ENCODE measurements at regions not wholly inside any gene's neighbourhood (a gene's known extent, or its start where the extent isn't known, plus 50 kb on each side); places are given as distances from the start of the nearest gene placed in this dataset.

DNA sequence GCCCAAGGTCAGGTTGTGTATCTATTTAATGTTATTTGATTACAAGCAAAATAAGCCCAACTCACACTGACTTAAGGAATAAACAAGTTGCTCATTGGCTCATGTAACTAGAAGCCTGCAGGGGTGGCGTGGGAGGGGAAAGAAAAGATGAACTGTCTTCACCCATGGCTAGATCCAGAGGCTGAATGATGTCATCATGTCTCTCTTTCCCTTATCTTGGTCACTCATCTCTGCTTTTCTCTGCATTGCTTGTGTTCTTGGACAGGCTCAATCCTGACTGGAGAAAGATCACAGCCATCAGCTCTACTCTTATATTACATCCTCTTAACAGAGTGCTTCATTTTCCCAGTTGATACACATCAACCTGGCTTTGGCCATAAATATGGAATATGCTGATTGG lies 290.0 kb upstream of the DIAPH2 start:
- Mint-ChIP-seq H3K27me3 (ENCODE audit: low read depth) (no peaks in the 10 kb centered on the region), H3K36me3 (ENCODE audit: low read depth) (no peaks in the 10 kb centered on the region), H3K27ac (no peak overlapping the region), H3K9me3 (ENCODE audit: insufficient read depth) (no peaks in the 10 kb centered on the region), H3K4me1 (ENCODE audit: low read depth) (no peaks in the 10 kb centered on the region), H3K4me3 (no peak overlapping the region)
- ATAC-seq = no peak
- CTCF ChIA-PET = no interaction called here
- DNase-seq = no peak
- POLR2A ChIA-PET = no interaction called here

DNA sequence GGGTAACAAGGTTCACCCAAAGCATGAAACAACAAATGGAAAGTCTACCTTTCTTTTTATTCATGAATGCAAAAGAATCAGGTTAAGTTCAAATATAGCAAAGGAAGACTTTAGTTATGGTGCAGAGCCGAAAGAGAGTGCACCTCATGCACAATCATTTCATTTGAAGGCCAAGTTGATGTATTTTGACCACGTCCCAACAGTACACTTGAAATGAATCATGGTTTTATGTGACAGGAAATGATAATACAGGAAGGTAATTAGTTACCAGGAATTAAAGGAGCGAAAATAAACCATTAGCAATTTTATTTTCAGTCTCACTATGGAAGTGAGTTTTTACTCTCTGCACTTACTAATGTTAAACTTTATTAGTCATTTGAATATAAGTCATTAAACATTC lies 281.2 kb upstream of the DIAPH2 start:
- Mint-ChIP-seq H3K27me3 (ENCODE audit: low read depth) (no peaks in the 10 kb centered on the region), H3K27ac (no peak overlapping the region), H3K4me1 (ENCODE audit: low read depth) (no peaks in the 10 kb centered on the region), H3K9me3 (ENCODE audit: insufficient read depth) (no peaks in the 10 kb centered on the region), H3K36me3 (ENCODE audit: low read depth) (no peaks in the 10 kb centered on the region), H3K4me3 (no peak overlapping the region)
- ATAC-seq (no peak), DNase-seq (no peak)
- CTCF ChIA-PET = no interaction called here
- POLR2A ChIA-PET = no interaction called here

DNA sequence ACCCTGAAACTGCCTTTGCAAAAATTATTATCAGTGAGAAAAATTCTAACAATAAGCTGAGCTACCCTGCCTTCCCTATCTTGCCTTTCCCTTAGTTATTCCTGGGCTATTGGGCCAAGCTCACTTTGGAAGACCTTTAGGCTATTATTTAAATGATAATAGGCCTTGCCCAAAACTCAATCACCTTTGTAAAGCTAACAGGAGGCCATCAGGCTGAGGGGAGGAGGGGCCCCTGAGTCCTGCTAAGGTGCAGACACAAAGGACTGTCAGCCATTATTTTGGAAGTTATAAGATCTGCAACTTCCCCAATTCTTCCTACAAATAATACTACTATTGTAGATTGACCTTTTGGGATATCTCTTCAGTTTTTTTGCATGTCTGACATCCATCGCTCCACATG lies 278.8 kb upstream of the DIAPH2 start:
- ATAC-seq (no peak), DNase-seq (no peak)
- no peaks in the 10 kb centered on the region for H3K4me1 Mint-ChIP-seq (ENCODE audit: low read depth)
- no peak overlapping the region for H3K27ac Mint-ChIP-seq
- no peaks in the 10 kb centered on the region for H3K9me3 Mint-ChIP-seq (ENCODE audit: insufficient read depth)
- H3K4me3 Mint-ChIP-seq = no peak overlapping the region
- no peaks in the 10 kb centered on the region for H3K27me3 Mint-ChIP-seq (ENCODE audit: low read depth)
- CTCF ChIA-PET = no interaction called here
- H3K36me3 Mint-ChIP-seq (ENCODE audit: low read depth) = no peaks in the 10 kb centered on the region
- POLR2A ChIA-PET = no interaction called here

DNA sequence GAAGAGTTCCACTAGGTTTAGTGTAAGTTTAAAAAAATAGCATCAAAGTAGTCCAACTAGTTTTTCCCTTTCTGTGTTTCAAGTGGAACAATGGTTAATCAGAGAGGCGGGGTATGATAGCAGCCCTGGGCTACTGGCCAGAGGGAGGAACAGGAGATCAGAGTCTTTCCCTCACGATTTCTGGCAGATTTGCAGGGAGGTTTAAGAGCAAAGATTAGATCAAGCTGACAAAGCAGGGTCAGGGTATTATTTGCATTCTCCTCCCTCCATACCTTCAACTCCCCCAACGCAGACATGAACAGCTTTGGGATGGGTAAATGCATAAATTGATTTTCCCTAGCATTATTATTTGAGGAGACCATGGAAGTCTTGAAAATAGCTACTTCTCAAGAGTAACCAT lies 277.6 kb upstream of the DIAPH2 start:
- Mint-ChIP-seq H3K4me1 (ENCODE audit: low read depth) (no peaks in the 10 kb centered on the region), H3K4me3 (no peak overlapping the region), H3K27ac (no peak overlapping the region), H3K27me3 (ENCODE audit: low read depth) (no peaks in the 10 kb centered on the region), H3K36me3 (ENCODE audit: low read depth) (no peaks in the 10 kb centered on the region), H3K9me3 (ENCODE audit: insufficient read depth) (no peaks in the 10 kb centered on the region)
- DNase-seq (no peak), ATAC-seq (no peak)
- ChIA-PET POLR2A (interaction anchor here (0.7 kb wide), 1 partner anchor 28 kb away, joined by 3 read pairs; no protein-coding TSS in a partner anchor), CTCF (no interaction called here)

DNA sequence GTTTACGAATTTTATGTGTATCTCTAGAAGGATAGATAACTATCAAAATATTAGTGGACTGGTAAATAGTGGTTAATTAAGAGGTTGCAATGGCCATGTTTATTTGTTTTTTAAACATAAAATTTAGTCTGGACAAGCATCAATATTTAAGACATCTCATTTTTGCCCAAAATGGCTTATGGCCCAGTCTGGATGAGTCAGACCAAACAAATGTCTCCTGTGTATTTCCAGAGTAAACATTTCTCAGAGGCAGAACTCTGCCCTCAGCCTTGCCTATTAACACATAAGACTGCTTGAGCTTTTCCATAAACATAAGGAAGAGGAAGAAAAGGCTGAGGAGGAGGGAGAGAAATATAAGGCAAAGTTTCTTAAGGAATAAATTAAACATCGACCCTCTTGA lies 277.1 kb upstream of the DIAPH2 start:
- no peak for ATAC-seq
- DNase-seq = no peak
- Mint-ChIP-seq H3K36me3 (ENCODE audit: low read depth) (no peaks in the 10 kb centered on the region), H3K4me3 (no peak overlapping the region), H3K9me3 (ENCODE audit: insufficient read depth) (no peaks in the 10 kb centered on the region), H3K27me3 (ENCODE audit: low read depth) (no peaks in the 10 kb centered on the region), H3K27ac (no peak overlapping the region), H3K4me1 (ENCODE audit: low read depth) (no peaks in the 10 kb centered on the region)
- CTCF ChIA-PET = no interaction called here
- POLR2A ChIA-PET = no interaction called here

DNA sequence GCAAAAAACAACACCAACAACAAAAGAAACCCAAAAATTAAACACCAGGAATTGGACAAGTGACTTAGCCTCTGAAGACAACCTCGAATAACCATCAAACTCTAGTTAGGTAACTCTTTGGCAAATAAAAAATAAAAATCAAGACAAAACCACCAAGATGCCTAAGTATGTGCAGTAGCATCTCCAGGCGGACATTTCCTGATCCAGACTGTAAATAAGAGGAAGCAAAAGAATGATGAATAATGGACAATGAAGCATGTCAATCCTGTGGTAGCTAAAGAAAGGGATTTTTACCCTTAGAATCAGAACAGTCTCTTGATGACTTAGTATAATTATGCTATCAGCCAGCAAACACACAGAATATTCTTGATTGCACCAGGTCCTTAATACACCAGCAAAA lies 276.7 kb upstream of the DIAPH2 start:
- DNase-seq (no peak), ATAC-seq (no peak)
- H3K4me1 Mint-ChIP-seq (ENCODE audit: low read depth) = no peaks in the 10 kb centered on the region
- H3K27ac Mint-ChIP-seq = no peak overlapping the region
- CTCF ChIA-PET = no interaction called here
- H3K4me3 Mint-ChIP-seq = no peak overlapping the region
- H3K9me3 Mint-ChIP-seq (ENCODE audit: insufficient read depth) = no peaks in the 10 kb centered on the region
- H3K27me3 Mint-ChIP-seq (ENCODE audit: low read depth) = no peaks in the 10 kb centered on the region
- POLR2A ChIA-PET = no interaction called here
- no peaks in the 10 kb centered on the region for H3K36me3 Mint-ChIP-seq (ENCODE audit: low read depth)

DNA sequence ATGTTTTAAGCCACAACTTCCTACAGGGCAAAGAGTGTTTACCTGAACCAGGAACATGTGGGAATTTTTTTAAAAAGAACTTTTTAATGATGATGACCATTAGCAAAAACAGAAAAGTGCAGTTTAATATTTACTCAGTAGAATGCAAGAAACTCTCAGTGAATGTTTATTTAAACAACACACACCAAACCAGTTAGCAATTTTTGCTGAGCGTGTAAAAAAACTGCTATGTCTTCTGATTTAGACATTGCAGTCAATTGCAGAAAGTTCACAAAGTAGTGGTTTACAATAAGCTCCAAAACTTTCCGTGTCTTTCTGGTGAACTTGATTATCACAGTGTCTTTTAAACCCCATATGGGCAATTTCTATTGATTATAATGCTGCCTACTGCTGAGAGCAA lies 273.7 kb upstream of the DIAPH2 start:
- Mint-ChIP-seq H3K27me3 (ENCODE audit: low read depth) (no peaks in the 10 kb centered on the region), H3K4me3 (no peak overlapping the region), H3K27ac (no peak overlapping the region), H3K4me1 (ENCODE audit: low read depth) (no peaks in the 10 kb centered on the region), H3K36me3 (ENCODE audit: low read depth) (no peaks in the 10 kb centered on the region), H3K9me3 (ENCODE audit: insufficient read depth) (no peaks in the 10 kb centered on the region)
- ATAC-seq (no peak), DNase-seq (no peak)
- CTCF ChIA-PET = no interaction called here
- POLR2A ChIA-PET = no interaction called here

DNA sequence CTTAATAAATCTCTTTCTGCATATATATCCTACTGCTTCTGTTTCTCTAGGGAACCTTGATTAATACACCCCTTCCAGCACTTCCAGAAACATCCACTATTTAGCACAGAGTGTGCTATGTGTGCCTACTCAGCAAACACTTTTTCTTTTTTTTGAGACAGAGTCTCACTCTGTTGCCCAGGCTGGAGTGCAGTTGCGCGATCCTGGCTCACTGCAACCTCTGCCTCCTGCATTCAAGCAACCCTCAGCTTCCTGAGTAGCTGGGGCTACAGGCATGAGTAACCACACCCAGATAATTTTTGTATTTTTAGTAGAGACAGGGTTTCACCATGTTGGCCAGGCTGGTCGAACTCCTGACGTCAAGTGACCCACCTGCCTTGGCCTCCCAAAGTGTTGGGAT lies 266.9 kb upstream of the DIAPH2 start:
- no peaks in the 10 kb centered on the region for H3K27me3 Mint-ChIP-seq (ENCODE audit: low read depth)
- ATAC-seq (no peak), DNase-seq (no peak)
- H3K4me3 Mint-ChIP-seq = no peak overlapping the region
- no peaks in the 10 kb centered on the region for H3K36me3 Mint-ChIP-seq (ENCODE audit: low read depth)
- H3K27ac Mint-ChIP-seq = no peak overlapping the region
- POLR2A ChIA-PET = no interaction called here
- no peaks in the 10 kb centered on the region for H3K4me1 Mint-ChIP-seq (ENCODE audit: low read depth)
- H3K9me3 Mint-ChIP-seq (ENCODE audit: insufficient read depth) = no peaks in the 10 kb centered on the region
- CTCF ChIA-PET = no interaction called here

DNA sequence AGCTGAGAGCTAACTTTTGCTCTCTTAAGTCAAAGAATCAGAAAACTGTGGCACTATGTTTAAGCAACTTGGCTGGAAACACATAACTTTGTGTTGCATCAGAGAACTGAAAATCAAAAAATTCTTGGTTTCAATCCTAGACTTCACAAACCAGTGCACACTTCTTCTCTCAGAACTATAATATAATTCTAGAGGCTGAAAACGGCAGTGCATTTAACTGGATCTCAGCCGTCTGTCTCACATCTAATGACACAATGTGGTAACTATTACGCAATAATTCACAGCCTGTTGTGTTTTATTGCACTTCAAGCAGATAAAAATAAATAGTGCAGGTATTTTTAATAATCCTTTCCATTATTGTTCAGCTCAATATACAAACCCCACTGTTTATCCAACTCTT lies 260.6 kb upstream of the DIAPH2 start:
- ChIA-PET CTCF (no interaction called here), POLR2A (no interaction called here)
- DNase-seq (no peak), ATAC-seq (no peak)
- H3K27ac Mint-ChIP-seq = no peak overlapping the region
- H3K4me3 Mint-ChIP-seq = no peak overlapping the region
- H3K27me3 Mint-ChIP-seq (ENCODE audit: low read depth) = no peaks in the 10 kb centered on the region
- H3K4me1 Mint-ChIP-seq (ENCODE audit: low read depth) = no peaks in the 10 kb centered on the region
- no peaks in the 10 kb centered on the region for H3K9me3 Mint-ChIP-seq (ENCODE audit: insufficient read depth)
- no peaks in the 10 kb centered on the region for H3K36me3 Mint-ChIP-seq (ENCODE audit: low read depth)

DNA sequence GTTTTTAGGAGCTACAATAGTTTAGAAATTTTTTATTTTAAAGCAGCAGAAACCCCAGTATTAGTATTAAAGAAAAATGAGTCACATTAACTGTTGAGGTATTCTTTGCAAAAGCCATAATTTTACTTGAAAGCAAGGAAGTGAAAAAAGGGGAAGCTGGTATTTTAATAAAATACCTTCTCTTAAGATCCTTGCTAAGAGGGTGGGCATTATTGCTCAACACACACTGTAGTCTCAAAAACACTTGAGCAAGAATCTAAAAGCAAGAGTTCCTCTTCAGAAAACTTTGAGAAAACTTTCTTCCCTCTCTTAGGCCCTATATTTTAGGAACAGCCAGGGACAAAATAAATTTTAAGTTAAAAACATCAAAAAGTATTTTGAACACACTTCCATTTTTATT lies 259.4 kb upstream of the DIAPH2 start:
- Mint-ChIP-seq H3K36me3 (ENCODE audit: low read depth) (no peaks in the 10 kb centered on the region), H3K9me3 (ENCODE audit: insufficient read depth) (no peaks in the 10 kb centered on the region), H3K27ac (no peak overlapping the region), H3K27me3 (ENCODE audit: low read depth) (no peaks in the 10 kb centered on the region), H3K4me3 (no peak overlapping the region), H3K4me1 (ENCODE audit: low read depth) (no peaks in the 10 kb centered on the region)
- ChIA-PET POLR2A (no interaction called here), CTCF (no interaction called here)
- ATAC-seq = no peak
- DNase-seq = no peak

DNA sequence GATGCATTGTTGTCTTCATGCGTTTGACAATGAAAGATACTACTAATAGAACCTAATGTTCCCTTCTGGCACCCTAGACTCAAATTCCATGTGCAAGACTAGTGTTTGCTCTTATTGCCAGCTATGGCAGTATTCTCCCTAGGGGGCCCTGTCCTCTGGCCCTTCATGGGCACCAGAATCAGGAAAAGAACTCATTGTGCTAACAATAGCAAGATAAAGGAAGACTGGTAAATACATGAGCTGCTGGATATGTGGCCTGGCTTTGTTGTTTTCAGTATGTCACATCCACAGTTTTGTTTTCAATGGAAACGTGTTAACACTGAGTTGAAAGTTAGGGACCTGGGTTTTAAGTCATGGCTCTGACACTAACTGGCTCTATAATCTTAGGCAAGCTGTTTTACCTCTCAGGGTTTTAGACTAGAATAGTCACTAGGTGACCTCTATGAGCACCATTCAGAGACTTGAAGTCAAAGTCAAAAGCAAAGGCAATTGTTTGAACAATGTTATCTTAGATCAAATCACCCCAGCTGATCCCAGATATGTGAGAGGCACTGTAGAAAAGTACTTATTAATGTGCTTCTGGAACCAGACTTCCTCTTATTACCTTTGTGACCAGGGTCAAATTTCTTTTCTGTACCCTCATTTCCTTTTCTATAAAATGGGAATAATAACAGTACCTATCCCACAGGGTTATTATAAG lies 253.7 kb upstream of the DIAPH2 start:
- POLR2A ChIA-PET = no interaction called here
- CTCF ChIA-PET = no interaction called here
- no peak overlapping the region for H3K27ac Mint-ChIP-seq
- no peaks in the 10 kb centered on the region for H3K36me3 Mint-ChIP-seq (ENCODE audit: low read depth)
- no peak overlapping the region for H3K4me3 Mint-ChIP-seq
- DNase-seq (no peak), ATAC-seq (no peak)
- H3K27me3 Mint-ChIP-seq (ENCODE audit: low read depth) = no peaks in the 10 kb centered on the region
- no peaks in the 10 kb centered on the region for H3K4me1 Mint-ChIP-seq (ENCODE audit: low read depth)
- H3K9me3 Mint-ChIP-seq (ENCODE audit: insufficient read depth) = no peaks in the 10 kb centered on the region

DNA sequence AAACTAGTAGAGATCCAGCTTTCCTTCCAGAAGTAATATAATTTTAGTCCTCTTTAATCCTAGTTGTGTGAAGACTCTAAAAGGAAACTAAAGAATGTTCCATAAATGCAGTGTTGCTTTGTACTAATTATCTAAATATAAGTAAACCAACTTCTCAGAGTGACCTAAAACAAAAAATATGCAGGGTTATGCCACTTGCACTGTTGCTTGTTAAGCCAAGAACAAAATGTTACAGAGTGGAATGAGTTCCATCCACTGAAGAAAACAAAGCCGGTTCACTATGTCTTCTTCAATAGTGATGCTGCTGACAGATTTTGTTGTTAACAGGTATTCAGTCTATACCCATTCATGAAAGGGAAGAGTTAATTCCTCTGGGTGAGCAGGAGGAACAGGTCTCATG lies 252.0 kb upstream of the DIAPH2 start:
- Mint-ChIP-seq H3K36me3 (ENCODE audit: low read depth) (no peaks in the 10 kb centered on the region), H3K27me3 (ENCODE audit: low read depth) (no peaks in the 10 kb centered on the region), H3K9me3 (ENCODE audit: insufficient read depth) (no peaks in the 10 kb centered on the region), H3K4me1 (ENCODE audit: low read depth) (no peaks in the 10 kb centered on the region), H3K27ac (no peak overlapping the region), H3K4me3 (no peak overlapping the region)
- POLR2A ChIA-PET = no interaction called here
- DNase-seq (no peak), ATAC-seq (no peak)
- CTCF ChIA-PET = no interaction called here

DNA sequence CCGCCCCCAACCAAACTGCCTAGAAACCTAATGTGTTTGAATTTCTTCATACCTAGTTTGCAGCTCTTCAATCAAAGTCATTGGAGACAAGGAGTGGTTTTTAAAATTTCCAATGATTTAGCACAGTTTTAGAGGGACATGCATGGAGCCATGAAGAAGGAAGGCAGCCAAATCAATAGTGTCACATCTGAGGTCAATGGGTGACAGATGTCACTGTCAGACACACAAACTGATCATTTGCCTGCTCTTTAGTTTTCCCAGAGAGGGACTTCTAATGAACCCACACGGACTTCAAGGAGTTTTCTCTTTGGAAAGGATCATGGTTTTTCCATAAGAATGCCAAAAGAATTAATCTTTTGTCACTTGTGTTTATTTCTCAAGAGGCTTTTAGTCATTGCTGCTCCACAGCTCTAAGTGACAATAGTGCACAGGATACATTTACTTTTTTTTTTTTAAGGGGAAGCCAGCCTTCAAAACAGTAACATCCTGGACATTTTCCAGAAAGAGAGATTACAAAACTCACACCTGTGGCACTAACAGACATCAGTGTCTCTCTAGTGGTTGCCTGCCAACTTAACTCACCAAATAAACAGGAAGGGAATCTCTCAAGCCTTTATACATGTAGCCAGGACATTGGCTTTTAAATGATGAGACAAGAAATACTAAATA lies 251.1 kb upstream of the DIAPH2 start:
- ATAC-seq (no peak), DNase-seq (no peak)
- POLR2A ChIA-PET = no interaction called here
- Mint-ChIP-seq H3K27me3 (ENCODE audit: low read depth) (no peaks in the 10 kb centered on the region), H3K9me3 (ENCODE audit: insufficient read depth) (no peaks in the 10 kb centered on the region), H3K36me3 (ENCODE audit: low read depth) (no peaks in the 10 kb centered on the region), H3K4me3 (no peak overlapping the region), H3K4me1 (ENCODE audit: low read depth) (no peaks in the 10 kb centered on the region), H3K27ac (no peak overlapping the region)
- CTCF ChIA-PET = no interaction called here
